HepG2 (cell line): ENCODE measurements at regions not wholly inside any gene's neighbourhood (a gene's known extent, or its start where the extent isn't known, plus 50 kb on each side); places are given as distances from the start of the nearest gene placed in this dataset.

Experiments
- ATAC-seq: fragments of 200-7000 bp; cut with Tn5 transposase; 3 replicates; pipeline ENCODE4 v1.9.1; 2020; ENCODE audit warnings: mild to moderate bottlenecking, moderate library complexity
- BruUV-seq: library from RNA; stranded (reverse); fragments of 400-500 nt; replicated peaks from 2 replicates; lab custom pipeline; 2021; lab: Mats Ljungman, UMichigan
- CTCF ChIA-PET: fragments of 300-600 bp; formaldehyde crosslinking; extraction: SDS; loops from one replicate; lab custom pipeline; 2021; ENCODE audit warnings: low total read pairs, inconsistent platforms, low intra/inter-chr PET ratio; lab: Yijun Ruan, JAX
- POLR2A ChIA-PET: fragments of 350-600 bp; sonication (Branson Sonifier 250); formaldehyde crosslinking; loops from one replicate; lab custom pipeline; 2020; ENCODE audit warnings: antibody characterized with exemption, inconsistent platforms; lab: Yijun Ruan, JAX
- DNase-seq: peaks from one replicate; pipeline ENCODE4 v3.0.0-alpha.2; 2015; ENCODE audit warnings: low spot score
- FAIRE-seq: peaks from 3 replicates; lab custom pipeline; 2011; peaks lifted over from hg19 to GRCh38; lab: Jason Lieb, UNC
- H2AFZ ChIP-seq: one replicate; pipeline ENCODE4 v1.6.1; 2011; ENCODE audit warnings: low read length, inconsistent platforms
- H3K27ac ChIP-seq: fragments of 300-600 bp; 3 replicates; pipeline ENCODE4 v1.8.0; 2011; ENCODE audit warnings: mixed run types, mild to moderate bottlenecking, mixed read lengths, low read length, inconsistent platforms; ENCODE audit not compliant: insufficient read depth; ENCODE audit errors: extremely low read length
- H3K27me3 ChIP-seq, 2 experiments: fragments of 200-600 bp in 1 of 2; 2 replicates in 1 of 2; 3 replicates in 1 of 2; pipeline versions ENCODE4 v1.6.0 to v1.8.0; 2011; ENCODE audit warnings: low read length in 2 of 2, mild to moderate bottlenecking in 2 of 2, moderate library complexity in 2 of 2, inconsistent platforms in 1 of 2; ENCODE audit not compliant: insufficient read depth in 2 of 2, control insufficient read depth in 1 of 2
- H3K36me3 ChIP-seq, 2 experiments: fragments of 200-600 bp in 1 of 2; replicated peaks in 1 of 2; 2 replicates in 1 of 2; 3 replicates in 1 of 2; pipeline versions ENCODE4 v1.5.1 to v1.8.0; 2011; ENCODE audit warnings: low read length in 2 of 2, inconsistent platforms in 1 of 2; ENCODE audit not compliant: insufficient read depth in 2 of 2, control insufficient read depth in 1 of 2
- H3K4me1 ChIP-seq: 2 replicates; pipeline ENCODE4 v1.5.1; 2012; ENCODE audit warnings: low read length, inconsistent platforms; ENCODE audit not compliant: insufficient read depth
- H3K4me2 ChIP-seq: 2 replicates; pipeline ENCODE4 v1.6.0; 2011; ENCODE audit warnings: low read depth, low read length, inconsistent platforms
- H3K4me3 ChIP-seq, 3 experiments: fragments of 200-600 bp in 1 of 3; sonication (generic), shearing (Covaris generic) in 1 of 3; replicated peaks in 1 of 3; 2 replicates each; pipeline ENCODE4 v1.5.1; 2011 to 2016; ENCODE audit warnings: low read length in 3 of 3, inconsistent platforms in 2 of 3, low read depth in 2 of 3, mild to moderate bottlenecking in 2 of 3, control low read depth in 1 of 3, mixed read lengths in 1 of 3; ENCODE audit not compliant: insufficient read depth in 1 of 3
- H3K79me2 ChIP-seq: one replicate; pipeline ENCODE4 v1.6.1; 2011; ENCODE audit warnings: low read length, inconsistent platforms; ENCODE audit not compliant: insufficient read depth
- H3K9ac ChIP-seq: 2 replicates; pipeline ENCODE4 v1.6.0; 2011; ENCODE audit warnings: mild to moderate bottlenecking, low read depth, low read length, inconsistent platforms; ENCODE audit not compliant: insufficient read depth
- H3K9me3 ChIP-seq: 2 replicates; pipeline ENCODE4 v1.5.1; 2012; ENCODE audit warnings: mild to moderate bottlenecking, low read length
- H4K20me1 ChIP-seq: 2 replicates; pipeline ENCODE4 v1.6.0; 2011; ENCODE audit warnings: inconsistent platforms, mild to moderate bottlenecking, low read length, moderate library complexity; ENCODE audit not compliant: insufficient read depth
- ATRX ChIP-seq: sonication (generic); formaldehyde crosslinking; IDR thresholded peaks from 2 replicates; pipeline ENCODE4 v1.4.0; 2020; ENCODE audit warnings: missing genetic modification reagents, borderline replicate concordance
- EEA1 ChIP-seq: sonication (generic); formaldehyde crosslinking; IDR thresholded peaks from 2 replicates; pipeline ENCODE4 v1.5.1; 2020; ENCODE audit warnings: mild to moderate bottlenecking, missing genetic modification reagents, borderline replicate concordance
- HDAC2 ChIP-seq: sonication (generic); formaldehyde crosslinking; IDR thresholded peaks from 2 replicates; pipeline ENCODE4 v1.4.0; 2020; ENCODE audit warnings: missing genetic modification reagents
- HNRNPL ChIP-seq: fragments of 200-400 bp; formaldehyde crosslinking; IDR thresholded peaks from 2 replicates; pipeline ENCODE4 v1.6.1; 2017; ENCODE audit warnings: mild to moderate bottlenecking, low read depth, low read length
- MEF2D ChIP-seq: sonication (generic); formaldehyde crosslinking; IDR thresholded peaks from 2 replicates; pipeline ENCODE4 v1.5.1; 2020; ENCODE audit warnings: mild to moderate bottlenecking, missing genetic modification reagents
- SMAD9 ChIP-seq: sonication (generic); formaldehyde crosslinking; IDR thresholded peaks from 2 replicates; pipeline ENCODE4 v1.5.1; 2020; ENCODE audit warnings: mild to moderate bottlenecking, missing genetic modification reagents
- ZFX ChIP-seq: sonication (generic); formaldehyde crosslinking; IDR thresholded peaks from 2 replicates; pipeline ENCODE4 v1.4.0; 2020; ENCODE audit warnings: mild to moderate bottlenecking, low read depth, missing genetic modification reagents, moderate library complexity
- ZNF121 ChIP-seq: sonication (generic); formaldehyde crosslinking; IDR thresholded peaks from 2 replicates; pipeline ENCODE4 v1.5.0; 2020; ENCODE audit warnings: mild to moderate bottlenecking, missing genetic modification reagents
- ZNF543 ChIP-seq: sonication (generic); formaldehyde crosslinking; IDR thresholded peaks from 2 replicates; pipeline ENCODE4 v1.4.0; 2020; ENCODE audit warnings: mild to moderate bottlenecking, missing genetic modification reagents
- ZNF546 ChIP-seq: sonication (generic); formaldehyde crosslinking; conservative IDR thresholded peaks from 2 replicates; pipeline ENCODE4 v1.8.1; 2023; ENCODE audit warnings: mild to moderate bottlenecking, missing genetic modification reagents
- ZNF589 ChIP-seq: sonication (generic); formaldehyde crosslinking; conservative IDR thresholded peaks from 2 replicates; pipeline ENCODE4 v1.8.0; 2022; ENCODE audit warnings: mild to moderate bottlenecking, moderate library complexity, missing genetic modification reagents
- ZNF616 ChIP-seq: sonication (generic); formaldehyde crosslinking; IDR thresholded peaks from 2 replicates; pipeline ENCODE4 v1.5.0; 2020; ENCODE audit warnings: low read depth, mild to moderate bottlenecking, missing genetic modification reagents
- WGBS: methylation state at CpG from one replicate; pipeline ENCODE4 v1.1.6; 2017; ENCODE audit warnings: low lambda C conversion rate; 5-methylcytosine and 5-hydroxymethylcytosine counted together
- in situ Hi-C: cut with HindIII; loops from 2 replicates; pipeline ENCODE4 v1.10.0; 2017; ENCODE audit warnings: low pct_unique_long_range_greater_than_20kb; ENCODE audit not compliant: extremely low pct_ligation_motif_present
- intact Hi-C: fragments of 100-400 bp; cut with micrococcal nuclease; formaldehyde crosslinking; loops from one replicate; pipeline ENCODE4 v1.10.0; 2022; ENCODE audit not compliant: unreplicated experiment

- FAIRE-seq (no peak), ATAC-seq (no peak), DNase-seq (no peak)
- no peak overlapping the region for H2AFZ ChIP-seq
- intact Hi-C loops: no loop called here
- in situ Hi-C loops: no loop called here
- H3K9me3 ChIP-seq: no peaks in the 10 kb centered on the region
- no peak overlapping the region for H3K4me3 ChIP-seq
- no peak overlapping the region for H3K4me2 ChIP-seq
- CTCF ChIA-PET: no interaction called here
- no peak overlapping the region for H3K9ac ChIP-seq
- peaks cover 69% of the 10 kb centered on the region for H3K4me1 ChIP-seq
- no peak for TF ChIP-seq ZNF589 (CRISPR knock-in tag)
- no peak for TF ChIP-seq ZFX
- TF ChIP-seq ZNF543: no peak
- no peak for TF ChIP-seq HNRNPL
- TF ChIP-seq EEA1 (CRISPR knock-in tag): no peak
- TF ChIP-seq ZNF121 (CRISPR knock-in tag): no peak
- TF ChIP-seq ATRX (CRISPR knock-in tag): no peak
- no peak for TF ChIP-seq MEF2D (CRISPR knock-in tag)
- no peak for TF ChIP-seq ZNF616
- no peak for TF ChIP-seq HDAC2 (CRISPR knock-in tag)
- TF ChIP-seq ZNF546 (CRISPR knock-in tag): no peak
- TF ChIP-seq SMAD9: no peak
- no peak overlapping the region for H3K27ac ChIP-seq
- no peaks in the 10 kb centered on the region for H4K20me1 ChIP-seq
- 90% methylated on average over 11 of the region's 11 CpGs for WGBS
- no peaks in the 10 kb centered on the region for H3K27me3 ChIP-seq
- H3K36me3 ChIP-seq: no peaks in the 10 kb centered on the region
- POLR2A ChIA-PET: no interaction called here
- H3K79me2 ChIP-seq: no peaks in the 10 kb centered on the region
- no TSS peak for BruUV-seq
Observed at GRCh38 chr15:62900071-62900802, 142.3 kb upstream of the TPM1 start.
